HepG2 (cell line): ENCODE measurements at regions not wholly inside any gene's neighbourhood (a gene's known extent, or its start where the extent isn't known, plus 50 kb on each side); places are given as distances from the start of the nearest gene placed in this dataset.

Experiments
- ATF4 ChIP-seq, 2 experiments: fragments of 450-650 bp in 1 of 2; sonication (generic) in 1 of 2; formaldehyde crosslinking; IDR thresholded peaks; 2 replicates each; pipeline versions ENCODE4 v1.5.0 to v1.8.0; 2020 to 2022; ENCODE audit warnings: mild to moderate bottlenecking in 1 of 2, missing genetic modification reagents in 1 of 2
- DNMT3B ChIP-seq: conservative IDR thresholded peaks from 2 replicates; pipeline ENCODE4 v1.6.1; 2016; ENCODE audit warnings: missing biosample characterization, control low read depth
- HHEX ChIP-seq: IDR thresholded peaks from 2 replicates; pipeline ENCODE4 v1.6.1; 2016; ENCODE audit warnings: control low read depth
- KMT2A ChIP-seq: sonication (generic); formaldehyde crosslinking; IDR thresholded peaks from 2 replicates; pipeline ENCODE4 v1.4.0; 2020; ENCODE audit warnings: missing genetic modification reagents
- MAFK ChIP-seq, 2 experiments: IDR thresholded peaks in 1 of 2; conservative IDR thresholded peaks in 1 of 2; 2 replicates each; pipeline ENCODE4 v1.6.1; 2011; ENCODE audit warnings: improper control_type of control experiment in 2 of 2, low read length in 2 of 2
- MLLT10 ChIP-seq: sonication (generic); formaldehyde crosslinking; IDR thresholded peaks from 2 replicates; pipeline ENCODE4 v1.4.0; 2020; ENCODE audit warnings: missing genetic modification reagents
- MXI1 ChIP-seq: IDR thresholded peaks from 3 replicates; pipeline ENCODE4 v1.6.1; 2012; ENCODE audit warnings: low read depth, low read length, inconsistent platforms, borderline replicate concordance
- NFRKB ChIP-seq: fragments of 450-650 bp; IDR thresholded peaks from 2 replicates; pipeline ENCODE4 v1.6.1; 2017
- PAX8 ChIP-seq: sonication (generic); formaldehyde crosslinking; IDR thresholded peaks from 2 replicates; pipeline ENCODE4 v1.8.0; 2022; ENCODE audit warnings: mild to moderate bottlenecking, missing genetic modification reagents, borderline replicate concordance
- PPARG ChIP-seq: conservative IDR thresholded peaks from 2 replicates; pipeline ENCODE4 v1.6.1; 2016; ENCODE audit warnings: missing biosample characterization, missing genetic modification reagents
- THYN1 ChIP-seq: sonication (generic); formaldehyde crosslinking; IDR thresholded peaks from 2 replicates; pipeline ENCODE4 v1.8.1; 2023; ENCODE audit warnings: low read depth, mild to moderate bottlenecking, moderate library complexity, missing genetic modification reagents, borderline replicate concordance
- XBP1 ChIP-seq: sonication (generic); formaldehyde crosslinking; IDR thresholded peaks from 2 replicates; pipeline ENCODE4 v1.5.0; 2020; ENCODE audit warnings: missing genetic modification reagents
- ZBTB20 ChIP-seq: sonication (generic); formaldehyde crosslinking; IDR thresholded peaks from 2 replicates; pipeline ENCODE4 v1.8.1; 2023; ENCODE audit warnings: missing genetic modification reagents, low read depth, mild to moderate bottlenecking, borderline replicate concordance
- ZFAT ChIP-seq: sonication (generic); formaldehyde crosslinking; conservative IDR thresholded peaks from 2 replicates; pipeline ENCODE4 v1.8.1; 2023; ENCODE audit warnings: missing genetic modification reagents, inconsistent platforms
- ZMAT3 ChIP-seq: sonication (generic); formaldehyde crosslinking; conservative IDR thresholded peaks from 2 replicates; pipeline ENCODE4 v1.7.0; 2021; ENCODE audit warnings: missing genetic modification reagents
- ZNF12 ChIP-seq: sonication (generic); formaldehyde crosslinking; IDR thresholded peaks from 2 replicates; pipeline ENCODE4 v1.5.0; 2020; ENCODE audit warnings: missing genetic modification reagents
- ZNF136 ChIP-seq: sonication (generic); formaldehyde crosslinking; IDR thresholded peaks from 2 replicates; pipeline ENCODE4 v1.8.1; 2022; ENCODE audit warnings: low read depth, mild to moderate bottlenecking, moderate library complexity, missing genetic modification reagents
- ZNF160 ChIP-seq: sonication (generic); formaldehyde crosslinking; IDR thresholded peaks from 2 replicates; pipeline ENCODE4 v1.8.0; 2022; ENCODE audit warnings: mild to moderate bottlenecking, inconsistent platforms, missing genetic modification reagents
- ZNF224 ChIP-seq: sonication (generic); formaldehyde crosslinking; IDR thresholded peaks from 2 replicates; pipeline ENCODE4 v1.5.0; 2020; ENCODE audit warnings: mild to moderate bottlenecking, missing genetic modification reagents
- ZNF235 ChIP-seq: sonication (generic); formaldehyde crosslinking; IDR thresholded peaks from 2 replicates; pipeline ENCODE4 v1.8.1; 2023; ENCODE audit warnings: mild to moderate bottlenecking, missing genetic modification reagents, borderline replicate concordance
- ZNF282 ChIP-seq: fragments of 450-650 bp; IDR thresholded peaks from 2 replicates; pipeline ENCODE4 v1.6.1; 2018; ENCODE audit not compliant: partially characterized antibody
- ZNF3 ChIP-seq: IDR thresholded peaks from 2 replicates; pipeline ENCODE4 v1.7.0; 2017; ENCODE audit warnings: inconsistent platforms
- ZNF382 ChIP-seq: sonication (generic); formaldehyde crosslinking; IDR thresholded peaks from 2 replicates; pipeline ENCODE4 v1.5.0; 2020; ENCODE audit warnings: missing genetic modification reagents, mild to moderate bottlenecking, borderline replicate concordance
- ZNF451 ChIP-seq: sonication (generic); formaldehyde crosslinking; IDR thresholded peaks from 2 replicates; pipeline ENCODE4 v1.5.0; 2020; ENCODE audit warnings: mild to moderate bottlenecking, missing genetic modification reagents
- ZNF570 ChIP-seq: sonication (generic); formaldehyde crosslinking; IDR thresholded peaks from 2 replicates; pipeline ENCODE4 v1.4.0; 2020; ENCODE audit warnings: mild to moderate bottlenecking, missing genetic modification reagents, borderline replicate concordance
- ZNF670 ChIP-seq: sonication (generic); formaldehyde crosslinking; IDR thresholded peaks from 2 replicates; pipeline ENCODE4 v1.8.0; 2022; ENCODE audit warnings: mild to moderate bottlenecking, missing genetic modification reagents, borderline replicate concordance
- ZNF678 ChIP-seq: sonication (generic); formaldehyde crosslinking; IDR thresholded peaks from 2 replicates; pipeline ENCODE4 v1.4.0; 2020; ENCODE audit warnings: mild to moderate bottlenecking, missing genetic modification reagents
- ZNF724P ChIP-seq: sonication (generic); formaldehyde crosslinking; IDR thresholded peaks from 2 replicates; pipeline ENCODE4 v1.8.0; 2022; ENCODE audit warnings: missing genetic modification reagents, borderline replicate concordance
- ZSCAN20 ChIP-seq: sonication (generic); formaldehyde crosslinking; IDR thresholded peaks from 2 replicates; pipeline ENCODE4 v1.4.0; 2020; ENCODE audit warnings: missing genetic modification reagents, mild to moderate bottlenecking, borderline replicate concordance
- TF ChIP-seq, protein P1 (sequence below): sonication (generic); formaldehyde crosslinking; IDR thresholded peaks from 2 replicates; pipeline ENCODE4 v1.4.0; 2020; ENCODE audit warnings: mild to moderate bottlenecking, low read depth, missing genetic modification reagents
- TF ChIP-seq, protein P2 (sequence below): sonication (generic); formaldehyde crosslinking; IDR thresholded peaks from 2 replicates; pipeline ENCODE4 v1.4.0; 2020; ENCODE audit warnings: missing genetic modification reagents

DNA sequence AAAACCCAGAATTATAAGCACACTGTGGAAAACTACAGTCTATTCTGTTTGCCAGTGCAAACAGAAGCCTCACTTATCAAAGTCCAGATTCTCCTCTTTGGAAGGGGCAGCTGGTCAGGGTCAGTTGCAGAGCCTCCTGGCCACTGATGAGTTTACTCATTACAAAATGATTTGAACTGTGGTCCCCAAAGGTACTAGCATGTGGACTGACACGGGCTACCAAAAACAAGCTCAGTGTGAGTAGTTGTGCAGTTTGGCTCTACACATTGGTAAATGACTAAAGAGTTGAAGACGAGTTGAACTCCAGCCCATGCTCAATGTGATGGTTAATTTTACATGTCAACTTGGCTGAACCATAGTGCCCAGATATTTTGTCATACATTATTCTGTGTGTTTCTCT, 221.5 kb downstream of the ZIC4 start (continued):
- TF ChIP-seq ZBTB20 (CRISPR knock-in tag), result peak; percentile 79; the same call in 1 of the 2 replicates
- TF ChIP-seq MAFK (conservative IDR thresholded peaks at IDR 0.05 in 1 of 2, IDR thresholded peaks at IDR 0.05 in 1 of 2; ENCODE audit: low read length in 2 of 2), result no peak
- TF ChIP-seq ZNF282, result no peak
- peak; percentile 76 for TF ChIP-seq PPARG
- no peak for TF ChIP-seq HHEX (CRISPR knock-in tag)
- TF ChIP-seq PAX8 (CRISPR knock-in tag), result no peak
- TF ChIP-seq ZNF724P (CRISPR knock-in tag), result no peak
- TF ChIP-seq ATF4 (CRISPR knock-in tag; IDR thresholded peaks at IDR 0.05), result peak in 1 of 2 experiments; percentile 11; a peak in 1 of 4 replicates
- TF ChIP-seq ZNF224 (CRISPR knock-in tag), result no peak
- TF ChIP-seq ZSCAN20 (CRISPR knock-in tag), result no peak
- no peak for TF ChIP-seq ZNF382
- TF ChIP-seq ZNF670 (CRISPR knock-in tag), result no peak
- 0 out of 3 replicates have a peak, but pooled peaks have one; percentile 26 for TF ChIP-seq MXI1
- TF ChIP-seq, protein P1, sequence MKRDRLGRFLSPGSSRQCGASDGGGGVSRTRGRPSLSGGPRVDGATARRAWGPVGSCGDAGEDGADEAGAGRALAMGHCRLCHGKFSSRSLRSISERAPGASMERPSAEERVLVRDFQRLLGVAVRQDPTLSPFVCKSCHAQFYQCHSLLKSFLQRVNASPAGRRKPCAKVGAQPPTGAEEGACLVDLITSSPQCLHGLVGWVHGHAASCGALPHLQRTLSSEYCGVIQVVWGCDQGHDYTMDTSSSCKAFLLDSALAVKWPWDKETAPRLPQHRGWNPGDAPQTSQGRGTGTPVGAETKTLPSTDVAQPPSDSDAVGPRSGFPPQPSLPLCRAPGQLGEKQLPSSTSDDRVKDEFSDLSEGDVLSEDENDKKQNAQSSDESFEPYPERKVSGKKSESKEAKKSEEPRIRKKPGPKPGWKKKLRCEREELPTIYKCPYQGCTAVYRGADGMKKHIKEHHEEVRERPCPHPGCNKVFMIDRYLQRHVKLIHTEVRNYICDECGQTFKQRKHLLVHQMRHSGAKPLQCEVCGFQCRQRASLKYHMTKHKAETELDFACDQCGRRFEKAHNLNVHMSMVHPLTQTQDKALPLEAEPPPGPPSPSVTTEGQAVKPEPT (CRISPR knock-in tag), result no peak
- no peak for TF ChIP-seq MLLT10 (CRISPR knock-in tag)
- no peak for TF ChIP-seq ZNF160 (CRISPR knock-in tag)
- no peak for TF ChIP-seq ZNF136 (CRISPR knock-in tag)
- no peak for TF ChIP-seq XBP1
- no peak for TF ChIP-seq DNMT3B (CRISPR knock-in tag)
- TF ChIP-seq ZNF451 (CRISPR knock-in tag), result no peak
- TF ChIP-seq KMT2A (CRISPR knock-in tag), result no peak
- TF ChIP-seq, protein P2, sequence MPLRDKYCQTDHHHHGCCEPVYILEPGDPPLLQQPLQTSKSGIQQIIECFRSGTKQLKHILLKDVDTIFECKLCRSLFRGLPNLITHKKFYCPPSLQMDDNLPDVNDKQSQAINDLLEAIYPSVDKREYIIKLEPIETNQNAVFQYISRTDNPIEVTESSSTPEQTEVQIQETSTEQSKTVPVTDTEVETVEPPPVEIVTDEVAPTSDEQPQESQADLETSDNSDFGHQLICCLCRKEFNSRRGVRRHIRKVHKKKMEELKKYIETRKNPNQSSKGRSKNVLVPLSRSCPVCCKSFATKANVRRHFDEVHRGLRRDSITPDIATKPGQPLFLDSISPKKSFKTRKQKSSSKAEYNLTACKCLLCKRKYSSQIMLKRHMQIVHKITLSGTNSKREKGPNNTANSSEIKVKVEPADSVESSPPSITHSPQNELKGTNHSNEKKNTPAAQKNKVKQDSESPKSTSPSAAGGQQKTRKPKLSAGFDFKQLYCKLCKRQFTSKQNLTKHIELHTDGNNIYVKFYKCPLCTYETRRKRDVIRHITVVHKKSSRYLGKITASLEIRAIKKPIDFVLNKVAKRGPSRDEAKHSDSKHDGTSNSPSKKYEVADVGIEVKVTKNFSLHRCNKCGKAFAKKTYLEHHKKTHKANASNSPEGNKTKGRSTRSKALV (CRISPR knock-in tag), result no peak
- TF ChIP-seq ZNF3 (CRISPR knock-in tag), result 0 out of 2 replicates have a peak, but pooled peaks have one; percentile 36
- TF ChIP-seq ZNF235 (CRISPR knock-in tag), result no peak
- no peak for TF ChIP-seq THYN1 (CRISPR knock-in tag)
- no peak for TF ChIP-seq ZMAT3 (CRISPR knock-in tag)
- peak; percentile 74; the same call in 1 of the 2 replicates for TF ChIP-seq ZNF12 (CRISPR knock-in tag)
- no peak for TF ChIP-seq NFRKB
- no peak for TF ChIP-seq ZNF570 (CRISPR knock-in tag)
- TF ChIP-seq ZFAT (CRISPR knock-in tag), result no peak
- TF ChIP-seq ZNF678, result no peak
